Hematopoietic multipotent progenitor cell treated with erythropoietin and hydrocortisone succinate and interleukin-3 and kit ligand, for 17 days (in vitro differentiated cells): ENCODE measurements at regions not wholly inside any gene's neighbourhood (a gene's known extent, or its start where the extent isn't known, plus 50 kb on each side); places are given as distances from the start of the nearest gene placed in this dataset.

Experiments
- DNase-seq: peaks from one replicate; pipeline ENCODE4 v3.0.0-alpha.2; 2015; ENCODE audit warnings: low spot score

GRCh38 chr11:95717314-95717713, 72.3 kb downstream of the FAM76B start:
- no peak for DNase-seq

- no peak for DNase-seq
These were observed 73.3 kb downstream of the FAM76B start for GRCh38 chr11:95716266-95716665.

- DNase-seq = no peak
These were observed 73.8 kb downstream of the FAM76B start for GRCh38 chr11:95715777-95716241.

- DNase-seq = no peak
These were observed 74.5 kb downstream of the FAM76B start for GRCh38 chr11:95714843-95715776.

- no peak for DNase-seq
These were observed 76.2 kb downstream of the FAM76B start for GRCh38 chr11:95713428-95713827.

GRCh38 chr11:95711945-95712221, 77.7 kb downstream of the FAM76B start:
- DNase-seq = no peak

- DNase-seq = no peak
These were observed 78.2 kb downstream of the FAM76B start for GRCh38 chr11:95711162-95711944.

GRCh38 chr11:95708681-95709080, 80.9 kb downstream of the FAM76B start:
- DNase-seq = no peak

- peak; percentile 53 for DNase-seq
These were observed 82.6 kb downstream of the FAM76B start for GRCh38 chr11:95706974-95707387.

- DNase-seq = peak; percentile 92
These were observed 84.0 kb downstream of the FAM76B start for GRCh38 chr11:95705485-95706124.

GRCh38 chr11:95704865-95705264, 84.7 kb downstream of the FAM76B start:
- no peak for DNase-seq

- DNase-seq = no peak
These were observed 86.5 kb downstream of the FAM76B start for GRCh38 chr11:95703049-95703448.

GRCh38 chr11:95702526-95702925, 87.1 kb downstream of the FAM76B start:
- DNase-seq = no peak

- DNase-seq = no peak
These were observed 89.1 kb downstream of the FAM76B start for GRCh38 chr11:95700471-95700817.

- no peak for DNase-seq
These were observed 89.7 kb downstream of the FAM76B start for GRCh38 chr11:95699631-95700470.

GRCh38 chr11:95698676-95699557, 90.7 kb downstream of the FAM76B start:
- no peak for DNase-seq

- no peak for DNase-seq
These were observed 91.8 kb downstream of the FAM76B start for GRCh38 chr11:95697614-95698408.

GRCh38 chr11:95695181-95695580, 94.4 kb downstream of the FAM76B start:
- no peak for DNase-seq

GRCh38 chr11:95693298-95693697, 96.3 kb downstream of the FAM76B start:
- no peak for DNase-seq
